Embryonic facial prominence (tissue), 1 donor: ENCODE measurements at regions not wholly inside any gene's neighbourhood (a gene's known extent, or its start where the extent isn't known, plus 50 kb on each side); places are given as distances from the start of the nearest gene placed in this dataset.
"Not testable (repeated sequence)": the region's sequence is repeated elsewhere in the genome, so short reads cannot be mapped to it uniquely, and the experiment has no call there.

Source experiments
- DNase-seq: peaks from one replicate; pipeline ENCODE4 v3.0.0-alpha.2; 2016; ENCODE audit errors: extremely low spot score

DNA sequence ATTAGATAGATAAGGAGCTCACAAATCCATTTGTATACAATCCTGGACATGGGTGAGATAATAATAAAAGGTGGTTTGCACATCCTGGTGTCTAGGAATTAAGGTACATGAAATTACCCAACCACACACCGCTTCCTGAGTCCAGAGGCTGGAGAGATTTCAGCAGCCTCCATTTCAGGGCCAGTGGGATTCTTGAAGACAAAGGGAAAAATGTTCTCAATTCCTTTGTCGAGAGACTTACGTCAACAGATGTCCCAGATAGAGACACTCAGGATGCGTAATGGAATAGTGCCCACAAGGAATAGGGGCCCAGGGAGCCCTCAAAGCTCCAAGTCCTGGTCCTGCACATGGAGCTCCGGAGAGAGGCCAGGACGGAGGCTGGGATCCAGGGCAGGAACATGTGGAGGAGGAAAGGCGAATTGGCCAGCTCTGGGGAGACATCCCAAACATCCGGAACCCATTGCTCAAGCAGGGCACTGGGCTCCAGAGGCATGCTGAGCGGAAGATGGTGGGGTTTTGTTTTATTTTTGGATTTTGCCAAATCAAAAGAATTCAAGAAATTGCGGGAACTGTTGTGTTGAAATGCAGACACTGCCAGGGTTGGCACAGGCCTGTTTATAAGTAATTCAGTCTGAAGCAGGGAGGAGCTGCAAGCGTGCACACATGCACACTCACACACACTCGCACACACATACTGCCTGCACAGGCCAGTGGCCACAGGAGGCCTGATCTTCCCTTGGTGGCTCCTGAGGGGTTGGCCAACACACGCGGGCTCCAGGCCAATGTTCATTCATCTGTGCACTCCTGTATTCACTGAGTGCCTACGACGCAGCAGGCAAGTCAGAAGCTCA lies 97.2 kb downstream of the NOG start:
- no peak for DNase-seq

GRCh38 chr17:56694825-56695224 lies 101.3 kb downstream of the NOG start:
- no peak for DNase-seq

DNA sequence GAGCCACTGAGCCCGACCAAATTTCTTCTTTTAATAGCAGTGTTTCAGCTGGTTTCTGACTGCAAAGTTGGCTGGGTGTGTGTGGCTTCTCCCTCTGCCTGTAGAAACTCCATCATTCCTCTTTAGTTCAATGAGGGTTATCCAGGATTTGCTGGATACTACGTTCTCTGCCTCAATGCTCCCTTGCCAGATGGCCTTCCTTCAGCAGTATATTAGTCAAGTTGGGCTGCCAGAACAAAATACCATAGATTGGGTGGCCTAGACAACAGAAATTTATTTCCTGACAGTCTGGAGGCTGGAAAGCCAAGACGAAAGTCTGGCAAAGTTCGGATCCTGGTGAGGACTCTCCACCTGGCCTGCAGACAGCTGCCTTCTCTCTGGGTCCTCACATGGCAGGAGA lies 103.7 kb downstream of the NOG start:
- no peak for DNase-seq

- peak; percentile 58 for DNase-seq
Observed at GRCh38 chr17:56699186-56699894, 105.8 kb downstream of the NOG start.

DNA sequence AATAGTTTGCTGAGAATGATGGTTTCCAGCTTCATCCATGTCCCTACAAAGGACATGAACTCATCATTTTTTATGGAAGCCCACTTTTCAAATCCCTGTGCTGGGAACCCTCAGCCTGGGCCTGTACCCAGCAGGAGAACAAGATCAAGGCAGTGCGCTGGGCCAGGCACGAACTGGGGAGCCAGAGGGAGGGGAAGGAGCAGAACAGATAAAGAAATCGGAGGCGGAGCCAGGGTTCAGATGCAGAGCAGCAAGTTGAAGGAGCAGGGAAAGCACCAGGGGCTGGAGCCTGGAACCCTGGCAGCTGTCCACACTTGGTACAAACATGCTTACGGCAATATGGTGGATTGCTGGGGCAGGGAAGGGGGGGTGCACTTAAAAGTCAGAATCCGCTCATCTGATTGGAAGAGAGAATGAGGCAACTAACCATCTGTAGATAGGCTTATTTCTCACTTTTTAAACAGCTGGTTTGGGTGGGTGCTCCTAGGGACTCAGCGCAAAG lies 107.5 kb downstream of the NOG start:
- DNase-seq = no peak

DNA sequence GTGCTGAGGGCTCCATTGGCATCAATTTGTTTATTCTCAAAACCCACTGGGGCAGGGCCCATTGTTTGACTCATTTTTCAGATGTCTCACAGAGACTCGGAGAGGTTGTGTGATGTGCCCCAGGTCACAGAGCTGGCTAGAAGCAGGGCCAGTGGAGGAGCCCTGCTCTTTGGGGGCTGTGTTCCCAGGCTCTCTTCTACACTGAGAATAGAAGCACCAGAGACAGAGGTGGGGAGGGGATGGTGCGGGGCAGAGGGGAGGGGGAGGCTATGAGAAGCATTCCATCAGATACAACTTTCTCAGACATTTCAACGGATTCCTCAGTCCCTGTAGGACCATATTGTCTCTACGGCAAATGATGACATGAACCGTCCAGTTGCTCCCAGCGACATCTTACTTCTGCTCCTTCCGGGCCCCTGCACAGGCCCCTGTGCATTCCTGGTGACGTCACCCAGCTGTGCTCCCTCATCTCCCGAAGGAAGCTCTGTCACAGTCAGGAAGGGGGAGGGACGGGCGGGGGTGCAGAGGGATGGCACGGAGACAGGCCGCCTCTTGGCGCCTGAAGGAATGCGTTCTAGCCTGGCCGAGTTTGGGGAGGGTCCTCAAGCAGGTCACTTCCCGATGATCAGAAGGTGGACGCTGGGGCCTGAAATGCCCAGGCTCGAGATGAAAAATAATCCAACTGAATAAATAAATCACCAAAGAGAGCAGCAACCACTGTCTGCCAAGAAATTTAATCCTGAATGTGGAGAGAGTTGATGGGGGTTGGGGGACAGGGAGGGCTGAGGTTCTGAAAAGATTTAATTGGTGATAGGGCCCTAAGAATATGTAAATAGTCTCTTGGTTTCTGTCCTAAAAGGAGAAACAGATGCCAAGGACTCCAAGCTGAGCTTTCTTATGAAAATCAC lies 114.1 kb downstream of the NOG start:
- DNase-seq = no peak

- no peak for DNase-seq
Observed at GRCh38 chr17:56708220-56708558, 114.7 kb downstream of the NOG start.

DNA sequence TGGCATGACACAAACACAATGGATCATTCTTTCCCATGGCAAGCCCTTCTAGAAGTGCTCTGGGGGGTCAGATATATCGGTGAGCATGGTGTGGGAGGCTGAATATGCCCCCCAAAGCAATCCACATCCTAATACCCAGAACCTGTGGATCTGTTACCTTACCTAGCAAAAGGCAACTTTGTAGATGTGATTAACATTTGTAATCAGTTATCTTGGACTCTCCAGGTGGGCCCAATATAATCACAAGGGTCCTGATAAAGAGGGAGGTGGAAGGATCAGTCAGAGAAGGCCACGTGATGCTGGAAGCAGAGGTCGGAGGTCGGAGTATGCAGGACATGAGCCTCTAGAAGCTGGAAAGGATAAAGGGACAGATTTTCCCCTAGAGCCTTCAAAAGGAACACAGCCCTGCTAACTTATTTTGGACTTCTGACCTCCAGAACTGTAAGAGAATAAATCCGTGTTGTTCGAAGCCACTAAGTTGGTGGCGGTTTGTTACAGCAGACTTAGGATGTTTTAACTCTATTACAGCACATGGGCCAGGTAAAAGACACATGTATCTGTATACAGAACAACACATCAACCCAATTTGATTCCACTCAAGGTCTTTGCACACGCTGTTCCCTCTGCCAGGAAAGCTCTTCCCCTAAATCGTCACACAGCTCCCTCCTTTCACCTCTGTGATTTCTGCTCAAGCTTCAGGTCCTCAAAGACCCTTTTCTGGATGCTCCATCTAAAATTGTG lies 115.3 kb downstream of the NOG start:
- DNase-seq = no peak

DNA sequence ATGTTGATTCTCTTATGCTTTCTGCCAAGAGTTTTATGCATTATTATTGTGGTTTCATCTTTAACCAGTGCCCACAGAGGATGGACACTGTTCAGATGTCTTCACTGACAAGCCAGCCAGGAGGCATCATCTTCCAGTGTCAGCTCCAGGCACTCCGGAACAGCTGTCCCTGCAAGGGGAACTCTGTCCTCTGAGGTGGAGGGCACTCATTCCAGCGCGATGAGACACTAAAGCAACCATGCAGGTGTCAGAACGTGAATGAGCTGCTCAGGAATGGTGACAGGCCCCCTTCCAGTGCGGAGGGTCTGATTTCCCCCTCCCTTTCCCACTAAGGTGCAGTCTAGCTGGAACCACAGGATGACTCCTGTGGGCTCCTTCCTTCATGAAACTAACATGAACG lies 117.5 kb downstream of the NOG start:
- no peak for DNase-seq

DNA sequence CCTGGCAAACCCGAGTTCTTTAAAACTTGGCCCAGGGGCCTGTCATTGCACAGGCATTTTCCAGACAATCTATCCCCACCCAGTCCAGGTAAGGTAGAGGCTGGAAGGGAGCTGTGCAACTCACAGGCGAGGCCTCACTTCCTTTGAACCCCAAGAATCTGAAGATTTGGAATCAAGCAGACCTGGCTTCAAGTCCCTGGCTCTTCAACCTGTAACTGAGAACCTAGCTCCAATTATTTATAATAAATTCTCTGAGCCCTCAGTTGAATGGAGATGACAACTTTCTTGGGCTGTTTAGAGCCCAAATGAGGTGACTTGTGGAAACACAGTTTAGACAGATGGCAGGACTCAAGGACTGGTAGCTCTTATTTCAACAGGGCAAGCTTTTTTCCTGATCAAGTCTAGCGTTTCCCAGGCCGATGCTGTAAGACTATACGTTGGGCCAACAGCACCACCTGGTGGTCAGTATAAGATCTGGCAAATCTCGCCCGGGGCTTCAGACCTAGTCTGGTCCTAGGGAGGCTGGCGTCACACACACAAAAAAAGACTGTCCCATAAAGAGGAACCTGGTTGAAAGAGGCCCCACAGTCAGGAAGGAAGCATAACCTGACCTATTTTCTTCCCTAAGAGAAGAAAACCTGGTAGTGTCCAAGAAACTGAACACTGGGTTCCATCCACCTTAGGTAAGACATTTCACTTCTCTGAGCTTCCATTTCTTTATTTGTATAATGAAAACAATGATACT lies 117.9 kb downstream of the C17orf67 start:
- DNase-seq = peak; percentile 71

- no peak for DNase-seq
Observed at GRCh38 chr17:56717471-56717870, 116.2 kb downstream of the C17orf67 start.

GRCh38 chr17:56718515-56718914 lies 115.2 kb downstream of the C17orf67 start:
- no peak for DNase-seq

DNA sequence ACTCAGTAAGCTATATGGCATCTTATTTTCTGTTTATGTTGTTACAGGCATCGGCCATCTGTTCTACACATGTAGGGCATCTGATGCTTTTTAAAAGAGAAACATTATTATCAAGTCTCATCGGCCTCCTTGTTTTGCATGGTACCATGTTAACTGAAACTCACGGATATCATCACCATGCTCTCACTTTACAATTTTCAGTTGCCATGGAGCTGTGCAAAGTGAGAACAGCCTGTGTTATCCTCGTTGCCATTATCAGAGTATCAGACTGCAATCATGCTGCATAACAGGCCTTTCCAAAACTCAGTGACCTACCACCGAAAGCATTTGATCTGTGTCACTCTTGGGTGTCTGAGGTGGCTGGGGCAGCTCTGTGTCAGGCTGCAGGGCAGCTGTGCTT lies 110.3 kb downstream of the C17orf67 start:
- no peak for DNase-seq

GRCh38 chr17:56724664-56725063 lies 109.1 kb downstream of the C17orf67 start:
- DNase-seq = no peak

DNA sequence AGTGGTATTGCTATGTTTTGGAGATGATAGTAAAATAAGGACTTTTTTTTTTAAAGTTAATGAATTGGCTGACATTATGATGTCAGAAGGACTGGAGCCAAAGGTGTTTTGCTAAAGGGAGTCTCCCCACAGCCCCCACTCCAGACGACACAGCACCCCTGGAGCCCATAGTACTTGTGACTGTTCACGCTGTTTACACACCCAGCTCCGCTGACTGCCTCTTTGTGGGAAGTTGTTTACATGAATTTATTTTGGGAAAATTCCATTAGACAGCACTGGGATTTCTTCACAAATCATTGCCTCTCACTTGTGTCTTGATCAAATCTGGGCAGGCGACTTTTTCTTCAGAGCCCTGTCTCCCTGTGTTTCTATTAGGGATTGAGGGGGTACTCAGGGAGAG lies 108.6 kb downstream of the C17orf67 start:
- no peak for DNase-seq

- no peak for DNase-seq
Observed at GRCh38 chr17:56727876-56728617, 105.7 kb downstream of the C17orf67 start.

DNA sequence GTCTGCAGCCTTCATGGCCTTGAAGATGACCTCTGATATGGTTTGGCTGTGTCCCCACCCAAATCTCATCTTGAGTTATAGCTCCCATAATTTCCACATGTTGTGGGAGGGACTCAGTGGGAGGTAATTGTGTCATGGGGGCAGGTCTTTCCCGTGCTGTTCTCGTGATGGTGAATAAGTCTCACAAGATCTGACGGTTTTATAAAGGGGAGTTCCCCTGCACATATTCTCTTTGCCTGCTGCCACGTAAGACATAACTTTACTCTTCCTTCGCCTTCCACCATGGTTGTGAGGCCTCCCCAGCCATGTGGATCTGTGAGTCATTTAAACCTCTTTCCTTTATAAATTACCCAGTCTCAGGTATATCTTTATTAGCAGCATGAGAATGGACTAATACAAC lies 102.6 kb downstream of the C17orf67 start:
- not testable (repeated sequence) for DNase-seq

DNA sequence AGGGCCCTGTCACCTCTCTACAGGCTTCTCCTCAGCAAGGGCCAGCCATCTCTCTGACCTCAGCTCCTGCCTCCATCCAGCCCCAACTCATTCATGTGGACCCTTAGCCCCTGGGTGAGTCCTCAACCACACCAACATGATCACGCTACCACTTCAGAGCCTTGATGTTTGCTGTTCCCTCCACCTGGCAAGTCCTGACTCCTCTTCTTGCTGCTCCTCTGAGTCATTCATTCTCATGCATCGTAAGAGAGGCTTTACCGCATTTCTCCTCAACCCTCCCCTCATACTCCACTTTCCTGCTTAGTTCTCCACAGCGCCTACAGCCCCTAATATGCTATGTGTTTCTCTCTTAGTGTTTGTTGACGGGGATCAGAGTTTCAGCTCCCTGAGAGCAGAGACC lies 99.9 kb downstream of the C17orf67 start:
- no peak for DNase-seq

GRCh38 chr17:56735842-56736241 lies 97.9 kb downstream of the C17orf67 start:
- DNase-seq = no peak
